ENCODE measurements at regions not wholly inside any gene's neighbourhood (a gene's known extent, or its start where the extent isn't known, plus 50 kb on each side); places are given as distances from the start of the nearest gene placed in this dataset.

GRCh38 chr16:54444851-54445458 lies 158.4 kb upstream of the IRX3 start:
- DNase-seq (ENCODE audit: low read depth, low spot score) (no peak), ATAC-seq (no peak)
- CTCF ChIA-PET = no interaction called here
- in situ Hi-C loops (cut with HindIII; ENCODE audit: low pct_unique_long_range_greater_than_20kb, low sequenced_read_pairs) = no loop called here
- TF ChIP-seq TCF7L2 (IDR thresholded peaks at IDR 0.05; ENCODE audit: low read depth, low read length) (no peak), SIN3A (IDR thresholded peaks at IDR 0.05; ENCODE audit: borderline replicate concordance, insufficient read depth, low read depth, low read length) (no peak), CTCF (IDR thresholded peaks at IDR 0.05) (no peak), REST (IDR thresholded peaks at IDR 0.05; ENCODE audit: insufficient read depth in 1 of 2, low read depth in 2 of 2, low read length in 1 of 2) (no peak), POLR2AphosphoS5 (IDR thresholded peaks at IDR 0.05; ENCODE audit: low read depth, low read length) (no peak)
- Histone ChIP-seq H3K4me3 (ENCODE audit: low read depth in 2 of 2, low read length in 2 of 2) (no peak overlapping the region), H3K27me3 (ENCODE audit: control insufficient read depth, insufficient read depth, low read length) (no peaks in the 10 kb centered on the region), H3K9me3 (ENCODE audit: control insufficient read depth, insufficient read depth, low read depth, low read length) (no peaks in the 10 kb centered on the region), H3K27ac (ENCODE audit: low read length) (no peak overlapping the region), H3K36me3 (ENCODE audit: control insufficient read depth, insufficient read depth, low read length) (no peaks in the 10 kb centered on the region), H3K4me1 (ENCODE audit: control insufficient read depth, insufficient read depth, low read length) (no peaks in the 10 kb centered on the region)
- intact Hi-C loops (cut with micrococcal nuclease; ENCODE audit: unreplicated experiment) = no loop called here
- BruUV-seq (replicated peaks) = no TSS peak
- POLR2A ChIA-PET = no interaction called here

GRCh38 chr16:54443839-54444238 lies 157.3 kb upstream of the IRX3 start:
- intact Hi-C loops (cut with micrococcal nuclease; ENCODE audit: unreplicated experiment) (no loop called here), in situ Hi-C loops (cut with HindIII; ENCODE audit: low pct_unique_long_range_greater_than_20kb, low sequenced_read_pairs) (no loop called here)
- DNase-seq (ENCODE audit: low read depth, low spot score) = no peak
- BruUV-seq (replicated peaks) = no TSS peak
- TF ChIP-seq POLR2AphosphoS5 (IDR thresholded peaks at IDR 0.05; ENCODE audit: low read depth, low read length) (no peak), TCF7L2 (IDR thresholded peaks at IDR 0.05; ENCODE audit: low read depth, low read length) (no peak), CTCF (IDR thresholded peaks at IDR 0.05) (no peak), REST (IDR thresholded peaks at IDR 0.05; ENCODE audit: insufficient read depth in 1 of 2, low read depth in 2 of 2, low read length in 1 of 2) (no peak), SIN3A (IDR thresholded peaks at IDR 0.05; ENCODE audit: borderline replicate concordance, insufficient read depth, low read depth, low read length) (no peak)
- Histone ChIP-seq H3K27me3 (ENCODE audit: control insufficient read depth, insufficient read depth, low read length) (no peaks in the 10 kb centered on the region), H3K36me3 (ENCODE audit: control insufficient read depth, insufficient read depth, low read length) (no peaks in the 10 kb centered on the region), H3K4me3 (ENCODE audit: low read depth in 2 of 2, low read length in 2 of 2) (no peak overlapping the region), H3K4me1 (ENCODE audit: control insufficient read depth, insufficient read depth, low read length) (no peaks in the 10 kb centered on the region), H3K9me3 (ENCODE audit: control insufficient read depth, insufficient read depth, low read depth, low read length) (no peaks in the 10 kb centered on the region), H3K27ac (ENCODE audit: low read length) (no peak overlapping the region)
- ChIA-PET POLR2A (no interaction called here), CTCF (no interaction called here)
- ATAC-seq = no peak
